Right ventricle myocardium superior (tissue), 1 donor: ENCODE measurements at regions not wholly inside any gene's neighbourhood (a gene's known extent, or its start where the extent isn't known, plus 50 kb on each side); places are given as distances from the start of the nearest gene placed in this dataset.
"Not testable (repeated sequence)": the region's sequence is repeated elsewhere in the genome, so short reads cannot be mapped to it uniquely, and the experiment has no call there.

Source experiments
- ATAC-seq: fragments of 200-7000 bp; cut with Tn5 transposase; one replicate; pipeline ENCODE4 v1.9.1; 2020; ENCODE audit warnings: mild to moderate bottlenecking; ENCODE audit not compliant: poor library complexity
- DNase-seq: peaks from one replicate; pipeline ENCODE4 v3.0.0-alpha.2; 2020
- intact Hi-C: fragments of 100-400 bp; cut with DNase I; formaldehyde crosslinking; loops from one replicate; pipeline ENCODE4 v1.11.2; 2022
- donor health status: DM: no; HTN: yes; CAD: no; lungs with severe emphysema.

DNA sequence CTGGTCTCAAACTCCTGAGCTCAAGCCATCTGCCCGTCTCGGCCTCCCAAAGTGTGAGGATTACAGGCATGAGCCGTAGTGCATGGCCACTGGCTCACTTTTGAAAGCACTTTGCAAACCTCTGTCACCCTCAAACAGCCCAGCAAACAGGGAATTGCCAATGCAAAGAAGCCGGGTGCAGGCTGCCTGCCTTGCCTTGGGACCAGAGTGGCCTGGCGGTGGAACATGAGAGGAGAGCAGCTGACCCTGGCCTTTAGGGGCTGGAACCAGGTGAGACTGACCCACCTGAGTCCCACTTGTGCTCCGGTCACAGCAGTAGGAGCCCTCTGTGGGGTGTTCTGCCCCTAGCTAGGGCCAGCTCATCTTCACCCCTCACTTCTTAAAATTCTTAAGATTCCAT lies 237.1 kb upstream of the GALNT17 start:
- no peak for ATAC-seq
- intact Hi-C loops, result no loop called here
- DNase-seq, result no peak

DNA sequence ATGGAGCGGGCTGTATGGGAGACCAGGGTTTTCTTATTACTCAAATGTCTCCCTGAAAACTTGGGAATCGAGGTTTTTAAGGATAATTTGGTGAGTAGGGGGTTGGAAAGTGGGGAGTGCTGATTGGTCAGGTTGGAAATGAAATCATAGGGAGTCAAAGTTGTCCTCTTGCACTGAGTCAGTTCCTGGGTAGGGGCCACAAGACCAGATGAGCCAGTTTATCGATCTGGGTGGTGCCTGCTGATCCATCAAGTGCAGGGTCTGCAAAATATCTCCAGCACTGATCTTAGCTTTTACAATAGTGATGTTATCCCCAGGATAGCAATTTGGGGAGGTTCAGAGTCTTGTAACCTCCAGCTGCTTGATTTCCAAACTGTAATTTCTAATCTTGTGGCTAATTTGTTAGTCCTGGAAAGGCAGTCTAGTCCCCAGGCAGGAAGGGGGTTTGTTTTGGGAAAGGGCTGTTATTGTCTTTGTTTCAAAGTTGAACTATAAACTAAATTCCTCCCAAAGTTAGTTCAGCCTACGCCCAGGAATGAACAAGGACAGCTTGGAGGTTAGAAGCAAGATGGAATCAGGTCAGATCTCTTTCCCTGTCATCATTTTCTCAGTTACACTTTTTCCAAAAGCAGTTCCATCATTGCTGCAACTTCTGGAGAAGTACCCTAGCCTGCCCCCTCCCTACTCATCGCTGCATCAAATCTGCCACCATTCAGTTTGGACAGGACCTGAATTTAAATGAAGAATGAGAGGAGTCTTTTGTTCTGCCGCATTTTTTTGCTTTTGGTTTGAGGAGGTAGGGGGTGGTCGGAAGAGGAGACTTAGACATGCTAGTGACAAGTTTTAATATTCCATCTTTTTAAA lies 236.4 kb upstream of the GALNT17 start:
- ATAC-seq, intact Hi-C loops, DNase-seq: not testable (repeated sequence)

DNA sequence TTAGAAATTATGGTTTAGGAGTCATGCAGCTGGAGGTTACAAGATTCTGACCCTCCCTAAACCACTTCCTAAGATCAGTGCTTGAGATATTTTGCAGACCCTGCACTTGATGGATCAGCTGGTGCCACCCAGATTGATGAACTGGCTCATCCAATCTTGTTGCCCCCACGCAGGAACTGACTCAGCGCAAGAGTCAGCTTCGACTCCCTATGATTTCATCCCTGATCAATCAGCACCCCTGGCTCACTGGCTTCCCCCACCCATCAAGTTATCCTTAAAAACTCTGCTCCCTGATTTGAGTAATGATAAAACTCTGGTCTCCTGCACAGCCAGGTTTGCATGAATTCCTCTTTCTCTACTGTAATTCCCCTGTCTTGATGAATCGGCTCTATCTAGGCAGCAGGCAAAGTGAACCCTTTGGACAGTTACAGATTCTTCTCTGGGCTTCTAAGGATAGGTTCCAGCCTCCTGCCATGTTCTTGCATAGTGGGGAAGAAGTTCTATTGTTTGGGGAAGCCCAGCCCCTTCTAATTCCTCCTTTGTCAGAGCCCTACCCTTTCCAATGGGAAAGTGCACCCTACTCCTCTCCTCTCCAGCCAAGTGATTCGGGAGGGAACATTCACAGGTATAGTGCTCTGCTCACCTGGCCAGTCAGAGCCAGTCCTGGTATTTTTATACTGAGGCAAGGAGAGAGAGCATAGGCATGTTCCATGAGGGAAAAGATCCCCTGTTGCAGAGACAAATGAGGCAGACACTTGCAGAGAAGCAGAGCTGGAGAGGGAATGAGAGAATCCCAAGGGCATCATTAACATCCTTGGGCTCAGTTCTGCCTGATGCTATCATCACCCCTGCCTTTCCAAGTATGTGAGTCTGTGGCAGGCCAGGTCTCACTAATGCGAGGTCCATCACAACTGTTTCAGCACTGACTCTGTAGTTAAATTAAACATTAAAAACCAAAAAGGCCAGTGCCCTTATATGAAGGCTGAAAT lies 224.4 kb upstream of the GALNT17 start:
- intact Hi-C loops, result no loop called here
- DNase-seq (no peak), ATAC-seq (no peak)

DNA sequence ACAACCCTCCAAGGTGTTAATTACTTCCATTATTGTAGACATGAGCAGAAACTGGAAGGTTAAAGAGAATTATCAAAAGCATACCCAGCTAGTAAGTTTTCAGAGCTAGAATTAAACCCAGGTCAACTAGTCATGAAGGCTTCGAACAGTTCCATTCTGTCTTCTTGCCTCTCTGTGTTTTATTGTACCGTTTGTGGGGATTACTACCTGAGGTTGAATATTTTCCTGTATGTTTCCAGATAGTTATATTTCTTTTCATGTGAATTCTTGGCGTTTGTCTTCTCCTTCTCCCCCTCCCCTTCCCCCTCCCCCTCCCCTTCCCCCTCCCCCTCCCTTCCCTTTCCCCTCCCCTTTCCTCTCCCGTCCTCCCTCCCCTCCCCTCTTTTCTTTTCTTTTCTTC lies 218.0 kb upstream of the GALNT17 start:
- ATAC-seq (no peak), DNase-seq (no peak)
- intact Hi-C loops, result no loop called here

DNA sequence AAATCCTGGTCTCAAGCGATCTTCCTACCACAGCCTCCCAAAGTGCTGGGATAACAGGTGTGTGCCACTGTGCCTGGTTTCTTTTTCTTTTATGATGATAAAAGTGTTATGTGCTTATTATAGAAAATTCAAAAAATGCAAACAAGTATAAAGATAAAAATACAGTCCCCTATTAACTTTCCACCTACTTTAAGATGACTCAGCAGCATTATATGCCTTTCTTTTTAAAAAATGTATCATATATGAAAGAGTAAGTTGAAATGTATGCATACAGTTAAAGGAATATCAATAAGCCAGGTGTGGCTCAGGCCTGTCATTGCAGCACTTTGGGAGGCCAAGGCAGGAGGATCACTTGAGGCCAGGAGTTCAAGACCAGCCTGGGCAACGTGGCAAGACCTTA lies 216.9 kb upstream of the GALNT17 start:
- ATAC-seq, result no peak
- no peak for DNase-seq
- intact Hi-C loops, result no loop called here

DNA sequence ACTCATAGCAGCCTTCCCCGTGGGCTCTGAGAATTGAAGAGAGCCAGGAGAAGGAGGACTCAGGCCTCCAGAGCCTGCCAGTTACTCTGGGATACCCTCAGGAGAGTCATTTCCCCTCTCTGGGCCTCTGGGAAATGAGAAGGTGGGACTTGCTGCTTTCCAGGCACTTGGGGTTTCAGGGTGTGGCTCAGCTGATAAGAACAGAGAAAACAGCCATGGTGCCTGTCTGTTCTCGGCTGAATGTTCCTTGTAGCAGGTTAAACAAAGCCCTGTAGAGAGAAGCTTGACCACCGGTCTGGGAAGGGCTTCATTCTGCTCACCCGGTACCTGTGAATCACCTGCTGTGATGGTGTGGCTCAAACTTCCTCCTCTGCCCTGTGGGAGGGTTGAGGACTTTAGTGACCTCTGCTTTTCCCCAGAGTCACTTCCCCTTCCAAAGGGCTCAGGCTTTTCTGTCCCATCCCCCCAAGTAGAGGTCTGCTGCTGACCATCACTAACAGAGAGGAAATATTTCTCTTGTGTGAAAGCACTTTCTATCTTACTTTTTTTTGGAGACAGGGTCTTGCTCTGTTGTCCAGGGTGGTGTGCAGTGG lies 212.4 kb upstream of the GALNT17 start:
- intact Hi-C loops, result no loop called here
- no peak for DNase-seq
- ATAC-seq, result no peak

DNA sequence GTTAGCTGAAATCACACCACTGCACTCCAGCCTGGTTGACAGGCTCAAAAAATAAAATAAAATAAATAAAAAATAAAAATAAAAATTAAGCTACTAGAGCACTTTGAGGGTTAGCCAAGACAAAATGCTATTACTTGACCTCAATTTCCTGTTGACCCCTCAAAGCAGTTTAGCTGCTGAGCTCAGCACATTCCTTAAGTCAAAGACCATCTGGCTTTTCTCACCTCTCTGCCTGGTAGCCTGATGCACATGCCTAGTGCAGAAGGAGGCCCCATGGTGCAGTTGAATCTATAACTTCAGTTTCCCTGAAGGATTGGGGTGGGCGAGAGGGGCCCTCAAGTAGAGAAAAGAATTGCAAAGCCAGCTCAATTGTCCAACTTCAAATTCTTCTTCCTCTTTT lies 211.1 kb upstream of the GALNT17 start:
- intact Hi-C loops, result no loop called here
- DNase-seq (no peak), ATAC-seq (no peak)

DNA sequence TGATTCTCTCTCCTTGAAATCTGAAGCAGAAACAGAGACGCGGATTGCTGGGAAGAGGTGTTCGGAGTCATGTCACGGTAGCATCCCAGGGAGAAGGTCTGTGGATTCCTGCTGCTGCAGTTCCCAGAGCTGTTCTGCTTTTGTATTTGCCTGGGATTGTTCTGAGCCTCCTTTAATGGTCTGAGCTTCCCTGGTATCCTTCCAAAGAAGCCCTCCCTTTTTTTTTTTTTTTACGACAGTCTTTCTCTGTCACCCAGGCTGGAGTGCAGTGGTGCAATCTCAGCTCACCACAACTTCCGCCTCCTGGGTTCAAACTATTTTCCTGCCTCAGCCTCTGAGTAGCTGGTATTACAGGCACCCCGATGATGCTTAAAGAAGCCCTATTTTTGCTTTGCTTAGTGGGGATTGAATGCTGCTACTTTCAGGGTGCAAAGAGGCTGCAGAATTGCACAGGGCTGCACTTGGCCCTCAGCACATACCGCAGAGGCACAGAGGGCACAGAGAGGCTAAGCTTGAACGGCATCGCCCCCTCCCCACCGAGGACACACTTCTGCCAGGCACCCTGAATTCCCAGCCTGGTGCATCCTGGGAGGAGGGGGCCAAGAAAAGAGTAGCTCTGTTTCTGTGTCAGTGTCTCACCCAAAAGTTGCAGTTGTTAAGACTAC lies 208.6 kb upstream of the GALNT17 start:
- DNase-seq (no peak), ATAC-seq (no peak)
- intact Hi-C loops, result no loop called here

DNA sequence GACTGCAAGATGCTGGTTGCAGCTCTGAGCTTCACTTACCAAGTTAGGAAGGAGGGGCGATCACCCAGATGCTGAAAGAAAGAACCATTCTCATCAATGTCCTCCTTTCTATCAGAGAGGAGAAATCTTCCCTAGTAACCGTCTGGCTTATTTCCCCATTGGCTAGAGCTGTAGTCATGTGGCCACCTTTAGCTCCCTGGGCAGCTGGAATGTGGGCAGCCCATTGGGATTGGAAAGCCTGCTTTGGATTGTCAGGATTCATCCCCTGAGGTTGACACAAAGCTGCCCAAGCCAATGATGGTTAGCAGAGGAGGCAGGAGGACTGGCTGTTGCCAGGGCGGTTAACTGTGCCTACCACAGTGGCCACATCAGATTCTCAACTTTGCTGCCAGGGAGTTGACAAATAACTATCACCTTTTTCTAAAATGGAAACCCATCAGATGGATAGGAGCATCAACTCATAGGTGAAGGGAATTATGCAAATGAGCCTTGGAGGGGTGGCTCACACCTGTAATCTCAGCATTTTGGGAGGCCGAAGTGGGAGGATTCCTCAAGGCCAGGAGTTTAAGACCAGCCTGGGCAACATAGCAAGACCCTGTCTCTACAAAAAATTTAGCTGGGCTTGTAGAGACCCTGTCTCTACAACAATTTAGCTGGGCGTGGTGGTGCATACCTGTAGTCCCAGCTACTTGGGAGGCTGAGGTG lies 206.4 kb upstream of the GALNT17 start:
- DNase-seq (no peak), ATAC-seq (no peak)
- intact Hi-C loops, result no loop called here

DNA sequence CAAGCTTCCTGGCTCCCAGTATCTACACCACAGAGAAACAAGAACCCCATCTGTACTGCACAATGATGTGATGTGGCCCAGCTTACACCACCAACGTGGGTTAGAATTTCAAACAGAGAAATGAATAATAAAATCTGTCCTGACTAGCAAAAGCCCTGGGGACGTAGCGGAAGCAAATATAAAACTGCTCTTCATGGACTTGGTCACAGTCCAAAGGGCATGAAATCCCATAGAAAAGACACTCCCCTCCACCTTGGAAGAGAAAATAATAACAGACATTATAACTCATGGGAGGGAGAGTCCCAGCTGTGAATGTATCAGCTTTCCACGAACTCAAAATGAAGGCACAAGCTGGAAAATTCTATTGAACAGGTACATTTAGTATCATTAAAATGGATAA lies 205.3 kb upstream of the GALNT17 start:
- intact Hi-C loops, result no loop called here
- ATAC-seq, result no peak

DNA sequence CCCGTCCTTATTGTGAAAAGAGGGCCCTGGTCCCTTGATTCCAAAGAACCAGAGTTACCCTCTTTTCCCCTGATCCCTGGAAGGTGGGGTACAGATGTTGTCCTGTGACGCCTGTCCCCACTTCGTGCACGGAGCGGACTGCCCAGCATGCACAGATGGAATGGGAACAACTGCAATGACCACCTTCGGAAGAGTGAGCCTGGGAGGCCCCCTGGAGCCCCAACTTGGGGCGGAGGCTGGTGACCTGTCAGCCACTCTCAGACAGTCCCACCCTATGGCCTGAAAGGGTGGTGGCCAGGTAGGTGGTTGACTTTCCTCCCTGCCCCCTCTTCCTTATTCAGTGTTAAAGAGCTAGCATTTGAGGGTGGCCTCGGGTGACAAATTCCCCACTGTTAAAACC lies 196.6 kb upstream of the GALNT17 start:
- no peak for ATAC-seq
- DNase-seq, result no peak
- intact Hi-C loops, result no loop called here

More for the DNA sequence above, 205.3 kb upstream of the GALNT17 start:
- no peak for DNase-seq

DNA sequence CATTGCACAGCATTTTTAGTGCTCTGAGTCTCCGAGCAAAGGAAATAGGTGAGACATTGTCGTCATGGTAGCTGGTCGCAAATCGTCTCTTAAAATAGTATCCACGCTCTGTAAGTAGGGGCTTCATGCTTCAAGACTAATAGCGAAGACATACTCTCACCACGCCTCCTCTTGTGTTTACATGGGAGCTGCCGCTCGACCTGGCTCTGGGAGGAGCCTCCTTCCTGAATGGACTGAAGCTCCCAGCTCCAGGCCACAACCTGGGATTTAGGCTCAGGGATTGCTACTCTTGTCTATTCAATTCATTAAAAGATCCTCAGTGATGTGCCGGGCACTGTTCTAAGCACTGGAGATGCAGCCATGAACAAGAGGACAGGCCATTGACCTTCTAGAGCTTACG lies 196.1 kb upstream of the GALNT17 start:
- no peak for DNase-seq
- intact Hi-C loops, result no loop called here
- no peak for ATAC-seq

DNA sequence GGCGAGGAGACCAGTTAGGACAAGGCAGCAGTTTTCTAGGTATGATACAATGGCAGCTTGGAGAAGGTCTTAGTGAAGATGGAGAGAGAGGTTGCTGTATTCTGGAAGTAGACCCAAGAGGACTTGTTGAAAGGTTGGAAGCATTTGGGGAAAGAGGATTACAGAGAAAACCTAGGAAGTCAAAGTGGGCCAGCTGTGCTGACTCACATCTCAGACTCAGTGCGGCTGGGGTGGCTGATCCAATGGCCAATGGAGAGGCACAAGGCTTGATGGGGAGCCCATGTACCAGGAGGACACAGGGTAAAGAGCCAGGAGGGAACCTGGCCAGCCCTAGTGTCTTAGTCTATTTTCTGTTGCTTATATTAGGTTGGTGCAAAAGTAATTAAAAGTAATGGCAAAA lies 194.5 kb upstream of the GALNT17 start:
- intact Hi-C loops, result no loop called here
- ATAC-seq (no peak), DNase-seq (no peak)

DNA sequence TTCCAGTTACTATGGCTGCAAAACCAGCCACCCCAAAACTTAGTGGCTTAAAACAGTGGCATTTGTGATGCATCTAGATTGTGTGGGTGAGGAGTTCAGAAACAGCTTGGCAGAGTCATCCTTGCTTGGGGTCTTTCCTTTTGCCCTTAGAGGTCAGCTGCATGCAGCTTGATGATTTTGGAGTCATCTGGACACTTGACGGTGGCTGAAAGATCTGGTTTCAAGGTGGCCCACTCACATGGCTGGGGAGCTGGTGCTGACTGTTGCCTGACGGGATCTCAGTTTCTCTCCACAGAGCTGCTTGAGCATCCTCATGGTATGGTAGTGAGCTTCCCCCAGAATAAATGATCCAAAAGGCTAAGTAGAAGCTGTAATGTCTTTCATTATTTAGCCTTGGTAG lies 191.3 kb upstream of the GALNT17 start:
- intact Hi-C loops, result no loop called here
- DNase-seq, result no peak

DNA sequence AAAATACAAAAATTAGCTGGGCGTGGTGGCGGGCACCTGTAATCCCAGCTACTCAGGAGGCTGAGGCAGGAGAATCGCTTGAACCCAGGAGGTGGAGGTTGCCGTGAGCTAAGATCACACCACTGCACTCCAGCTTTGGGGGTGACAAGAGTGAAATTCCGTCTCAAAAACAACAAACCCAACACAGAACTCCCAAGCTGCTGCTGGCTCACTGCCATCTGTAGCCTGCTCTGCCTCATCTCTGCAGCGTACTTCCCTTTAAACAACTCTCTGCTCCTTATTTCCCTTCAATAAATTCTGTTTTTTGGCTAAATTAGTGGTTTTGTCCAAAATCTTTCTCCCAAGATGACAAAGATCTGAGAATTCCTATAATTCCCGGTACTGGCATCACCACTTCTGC lies 189.2 kb upstream of the GALNT17 start:
- ATAC-seq, result no peak
- no peak for DNase-seq
- intact Hi-C loops, result no loop called here

More for the DNA sequence above, 191.3 kb upstream of the GALNT17 start:
- ATAC-seq, result no peak

DNA sequence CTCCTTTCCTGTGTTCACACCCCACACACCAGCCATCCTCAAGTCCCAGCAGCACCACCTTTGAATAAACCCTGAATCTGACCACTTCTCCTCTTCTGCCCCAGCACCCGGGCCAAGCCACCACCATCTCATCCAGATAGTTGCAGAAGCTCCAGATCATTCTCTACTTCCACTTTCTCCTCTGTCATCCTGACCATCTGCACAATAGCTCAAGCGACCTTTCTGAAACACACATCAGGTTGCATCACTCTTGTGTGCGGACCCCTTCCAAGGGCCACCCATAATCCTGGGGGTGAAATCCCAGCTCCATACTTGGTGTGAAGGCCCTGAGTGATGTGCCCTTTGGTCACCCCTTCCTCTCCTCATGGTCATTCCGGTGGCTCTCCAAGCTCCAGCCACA lies 187.4 kb upstream of the GALNT17 start:
- intact Hi-C loops, result no loop called here
- no peak for DNase-seq
- no peak for ATAC-seq

DNA sequence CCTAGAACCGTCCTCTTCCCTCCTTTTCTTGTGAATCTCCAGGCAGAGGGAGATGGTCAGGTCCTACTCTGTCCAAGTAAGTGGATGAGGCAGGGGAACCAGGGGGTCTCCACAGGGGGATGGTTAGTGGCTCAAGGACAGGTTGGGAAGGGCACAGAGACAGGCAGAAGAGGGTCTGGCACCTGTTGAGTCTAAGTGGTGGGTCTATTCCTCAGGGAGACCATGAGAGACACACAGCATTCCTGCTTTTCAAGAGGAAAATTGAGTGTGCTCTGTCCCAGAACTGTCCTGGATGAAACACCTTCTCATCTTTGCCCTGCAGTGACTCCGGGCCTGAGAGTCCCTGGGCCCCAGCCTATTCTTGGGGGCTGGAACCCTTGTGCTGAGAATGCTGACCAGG lies 184.8 kb upstream of the GALNT17 start:
- no peak for ATAC-seq
- intact Hi-C loops, result no loop called here
- no peak for DNase-seq

DNA sequence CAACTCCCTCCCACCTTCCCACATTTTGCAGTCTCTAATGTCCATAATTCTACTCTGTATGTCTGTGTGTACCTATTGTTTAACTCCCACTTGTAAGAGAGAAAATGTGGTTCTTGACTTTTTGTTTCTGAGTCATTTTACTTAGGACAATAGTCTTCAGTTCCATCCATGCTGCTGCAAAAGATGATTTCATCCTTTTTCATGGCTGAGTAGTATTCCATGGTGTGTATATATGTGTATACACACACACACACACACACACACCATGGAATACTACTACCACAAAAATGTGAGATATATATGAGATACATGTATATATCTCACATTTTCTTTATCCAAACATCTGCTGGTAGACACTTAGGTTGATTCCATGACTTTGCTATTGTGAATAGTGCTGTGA lies 182.1 kb upstream of the GALNT17 start:
- intact Hi-C loops, result no loop called here
- ATAC-seq (no peak), DNase-seq (no peak)
